ENCODE measurements at regions not wholly inside any gene's neighbourhood (a gene's known extent, or its start where the extent isn't known, plus 50 kb on each side); places are given as distances from the start of the nearest gene placed in this dataset.
"Not testable (repeated sequence)": the region's sequence is repeated elsewhere in the genome, so short reads cannot be mapped to it uniquely, and the experiment has no call there.

DNA sequence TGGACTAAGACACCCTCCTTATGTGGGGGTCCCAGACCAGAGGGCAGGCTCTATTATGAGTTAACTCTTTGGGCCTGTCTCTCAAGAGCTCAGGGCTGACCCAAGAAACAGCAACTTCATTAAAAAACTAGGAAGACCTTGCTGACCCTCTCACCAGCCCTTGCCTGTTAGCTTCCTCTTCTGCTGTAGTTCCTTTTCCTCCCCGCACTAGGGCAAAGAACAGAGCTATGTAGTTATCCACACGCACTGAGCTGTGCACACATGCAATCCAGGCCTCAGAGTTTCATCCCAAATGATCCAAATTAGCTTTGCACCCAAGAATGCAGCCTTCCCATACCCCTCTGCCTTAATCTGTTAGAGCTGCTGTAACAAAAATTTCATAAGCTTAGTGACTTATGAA, 539.6 kb upstream of the CADM1 start:
- DNase-seq (ENCODE audit: low spot score): no peak

DNA sequence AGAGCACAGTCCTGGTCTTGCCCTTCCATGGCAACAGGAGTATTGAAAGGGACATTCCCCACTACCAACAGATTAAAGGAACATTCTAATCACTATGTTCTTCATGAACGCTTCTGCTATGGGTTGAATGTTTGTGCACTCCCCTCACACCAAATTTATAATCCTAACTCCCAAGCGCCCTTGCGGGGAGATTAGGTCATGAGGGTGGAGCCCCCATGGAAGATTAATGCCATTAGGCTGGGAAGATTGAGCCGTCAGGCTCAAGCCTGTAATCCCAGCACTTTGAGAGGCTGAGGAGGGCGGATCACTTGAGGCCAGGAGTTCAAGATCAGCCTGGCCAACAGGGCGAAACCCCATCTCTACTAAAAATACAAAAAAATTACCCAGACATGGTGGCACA, 538.8 kb upstream of the CADM1 start:
- not testable (repeated sequence) for DNase-seq (ENCODE audit: low spot score)

DNA sequence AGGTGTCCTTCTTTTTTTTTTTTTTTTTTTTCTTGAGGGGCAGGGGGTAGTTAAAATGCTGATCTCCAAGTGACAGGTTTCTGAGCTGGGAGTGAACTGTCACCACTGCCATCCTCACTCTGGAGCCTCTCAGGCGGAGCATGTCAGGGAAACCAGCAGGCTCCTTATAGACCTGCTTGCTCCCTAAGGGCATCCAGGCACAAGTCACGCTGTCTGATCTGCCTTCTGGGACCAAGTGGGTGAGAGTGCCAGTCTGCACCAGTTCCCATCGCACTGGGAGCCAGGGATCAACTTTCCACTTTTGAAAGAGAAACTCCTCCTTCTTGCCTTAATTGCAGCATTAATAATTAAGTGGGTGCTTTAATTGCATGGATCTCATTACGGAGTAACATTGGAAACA, 537.9 kb upstream of the CADM1 start:
- no peak for DNase-seq (ENCODE audit: low spot score)

DNA sequence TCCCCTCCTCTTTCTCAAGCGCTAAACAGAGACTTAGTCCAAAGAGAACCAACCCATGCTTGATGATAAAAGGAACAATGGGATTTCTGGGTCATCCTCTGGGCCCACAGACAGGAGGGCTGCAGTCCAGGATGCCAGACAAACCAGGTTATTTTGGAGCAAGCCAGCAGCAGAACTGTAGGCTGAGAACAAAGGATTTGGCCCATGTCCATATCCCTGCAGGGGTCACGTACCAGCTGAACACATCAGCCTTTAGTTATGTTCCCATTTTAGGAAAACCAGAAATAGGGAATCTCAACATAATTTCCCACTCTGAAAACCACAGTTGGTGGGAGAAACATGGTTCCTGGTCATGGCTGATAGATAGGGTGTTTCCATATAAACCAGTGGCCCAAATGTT, 533.6 kb upstream of the CADM1 start:
- no peak for DNase-seq (ENCODE audit: low spot score)

DNA sequence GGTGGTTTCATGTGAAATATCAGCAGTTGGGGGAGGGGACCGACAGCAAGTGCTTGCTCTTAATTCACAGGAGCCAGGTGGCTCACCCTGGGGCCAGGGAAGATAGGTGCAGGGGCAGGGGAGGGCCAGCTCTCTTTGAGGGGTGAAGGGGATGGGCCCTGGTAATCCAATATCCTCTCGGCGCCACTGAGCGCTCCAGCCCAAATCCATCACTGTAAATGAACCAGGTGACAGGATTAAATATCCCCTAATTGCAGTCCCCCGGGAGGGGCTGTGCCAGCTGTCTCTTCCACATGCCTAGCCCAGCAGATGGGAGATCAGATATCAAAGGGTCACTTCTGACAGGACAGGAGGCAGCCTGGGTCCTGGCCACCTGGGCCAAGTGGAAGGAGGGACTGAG, 531.8 kb upstream of the CADM1 start:
- no peak for DNase-seq (ENCODE audit: low spot score)

DNA sequence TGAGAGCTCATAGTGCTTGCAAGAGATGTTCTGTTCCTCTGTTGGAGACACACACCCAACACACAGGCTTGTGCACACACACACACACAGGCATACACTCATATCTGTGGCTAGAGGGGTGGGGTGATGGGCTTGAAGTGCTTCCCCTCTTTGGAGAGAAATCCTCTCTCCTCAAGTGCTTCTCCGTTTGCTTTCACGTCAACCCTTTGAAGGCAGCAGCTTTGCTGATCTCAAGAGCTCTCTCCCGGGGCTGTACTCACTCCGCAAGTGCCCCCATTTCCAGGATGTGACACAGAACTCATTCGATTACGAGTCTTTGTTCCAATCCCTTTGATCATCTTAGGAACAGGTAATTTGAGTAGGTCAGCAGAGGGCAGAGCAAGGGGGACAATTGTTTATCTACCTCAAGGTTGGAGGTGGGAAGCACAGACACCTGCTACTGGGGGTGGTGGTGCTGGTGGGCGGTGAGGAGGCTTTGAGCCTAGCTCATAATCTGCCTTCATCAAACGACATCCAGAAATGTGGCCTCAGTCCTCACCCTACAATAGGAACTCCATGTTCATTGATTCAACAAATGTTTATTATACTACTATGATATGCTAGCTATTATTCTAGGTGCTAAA, 529.8 kb upstream of the CADM1 start:
- no peak for DNase-seq (ENCODE audit: low spot score)

DNA sequence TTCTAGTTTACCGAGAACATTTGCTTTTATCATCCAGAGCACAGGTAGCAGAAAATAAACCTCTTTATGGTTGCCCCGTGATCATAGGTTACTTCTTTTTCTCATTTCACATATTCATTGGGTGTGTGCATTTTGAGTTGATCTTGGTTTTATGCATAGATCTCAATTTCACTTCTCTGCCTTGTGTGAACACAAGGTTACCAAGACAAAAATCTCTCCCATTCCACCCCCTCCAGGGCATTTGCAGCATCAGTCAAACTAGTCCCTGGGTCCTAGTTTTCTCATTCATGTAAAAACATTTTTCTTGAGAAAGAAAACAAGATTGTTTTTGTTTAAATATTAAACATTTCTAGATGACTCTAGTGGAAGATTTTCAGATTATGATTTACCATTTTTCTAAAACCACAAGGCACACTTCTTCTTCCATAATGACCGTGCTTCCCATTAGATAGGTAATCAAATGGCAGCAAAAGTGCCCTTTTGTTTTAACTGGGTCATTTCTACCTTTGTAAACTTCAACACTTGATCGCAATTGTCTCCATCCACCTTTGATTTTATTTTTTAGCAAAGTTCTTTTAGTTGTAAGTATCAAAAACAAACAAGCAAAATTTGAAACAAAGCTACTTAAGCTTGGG, 526.6 kb upstream of the CADM1 start:
- no peak for DNase-seq (ENCODE audit: low spot score)

DNA sequence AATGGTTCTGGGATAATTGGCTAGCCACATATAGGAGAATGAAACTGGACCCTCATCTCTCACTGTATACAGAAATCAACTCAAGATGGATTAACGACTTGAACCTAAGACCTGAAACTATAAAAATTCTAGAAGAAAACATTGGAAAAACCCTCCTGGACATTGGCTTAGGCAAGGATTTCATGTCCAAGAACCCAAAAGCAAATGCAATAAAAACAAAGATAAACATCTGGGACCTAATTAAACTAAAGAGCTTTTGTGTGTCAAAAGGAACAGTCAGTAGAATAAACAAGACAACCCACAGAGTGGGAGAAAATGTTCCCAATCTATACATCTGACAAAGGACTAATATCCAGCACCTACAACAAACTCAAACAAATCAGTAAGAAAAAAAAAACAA, 524.3 kb upstream of the CADM1 start:
- DNase-seq (ENCODE audit: low spot score): not testable (repeated sequence)

DNA sequence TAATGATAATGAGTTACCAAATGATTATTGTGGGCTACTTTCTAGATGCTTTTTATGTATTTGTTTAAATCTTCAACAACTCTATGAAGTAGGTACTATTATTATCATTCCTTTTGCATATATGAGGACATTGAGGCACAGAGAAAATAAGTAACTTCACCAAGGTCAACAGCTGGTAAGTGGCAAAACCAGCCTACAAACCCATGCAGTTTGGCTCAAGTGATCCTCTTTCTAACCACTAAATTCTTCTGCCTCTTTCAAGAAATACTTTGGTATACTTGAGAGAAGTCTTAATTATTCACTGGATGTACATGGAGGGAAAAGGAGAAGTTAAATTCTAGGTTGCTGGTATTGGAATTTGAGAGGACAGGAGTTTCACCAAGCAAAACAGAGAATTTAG, 495.2 kb upstream of the CADM1 start:
- DNase-seq (ENCODE audit: low spot score): no peak

DNA sequence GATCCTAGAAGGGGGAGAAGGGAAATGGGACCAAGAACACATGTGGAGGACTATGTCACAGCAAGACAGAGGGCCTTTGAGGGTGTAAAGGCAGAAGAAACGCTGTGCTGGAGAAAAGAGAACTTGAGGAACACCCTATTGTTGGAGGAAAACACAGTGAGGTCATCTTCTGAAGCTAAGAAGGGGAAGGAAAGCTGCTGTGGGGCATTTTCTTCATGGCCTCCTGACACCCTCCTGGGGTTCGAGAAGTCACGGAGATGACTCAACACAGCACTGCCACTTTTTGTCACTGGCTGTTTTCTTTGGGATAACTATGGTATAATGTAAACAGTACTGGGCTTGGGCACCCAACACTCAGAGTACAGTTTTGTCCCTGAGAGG, 492.6 kb upstream of the CADM1 start:
- DNase-seq (ENCODE audit: low spot score): no peak

DNA sequence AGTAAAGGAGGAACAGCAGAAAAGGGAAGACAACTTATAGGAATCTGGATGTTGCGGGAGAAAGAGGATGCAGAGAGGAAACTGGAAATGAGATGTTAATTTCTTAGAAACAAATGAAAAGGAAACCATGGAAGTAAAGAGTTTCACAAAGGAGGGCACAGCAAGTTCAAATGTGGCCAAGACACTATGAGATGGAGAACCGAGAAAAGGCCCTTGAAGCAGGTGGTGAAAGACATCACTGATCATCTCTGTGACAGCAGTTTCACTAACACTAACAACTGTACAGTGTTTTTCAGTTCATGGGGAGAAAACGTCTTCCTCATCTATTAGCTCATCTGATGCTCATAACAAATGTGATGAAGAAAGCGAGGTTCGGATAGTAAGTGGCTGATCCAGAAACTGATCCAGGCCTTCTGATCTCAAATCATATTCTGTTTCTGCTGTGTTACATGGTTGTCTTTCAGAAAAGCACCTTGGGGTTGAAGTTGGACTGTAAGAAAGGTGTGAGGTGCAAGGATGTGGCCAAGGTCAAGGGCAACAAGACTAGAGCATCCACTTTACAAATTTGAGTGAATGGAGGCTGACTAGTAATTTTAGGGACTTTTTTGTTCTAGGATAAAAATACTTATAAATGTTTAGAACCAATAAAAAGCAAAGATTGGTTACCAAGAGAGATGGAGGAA, 492.1 kb upstream of the CADM1 start:
- DNase-seq (ENCODE audit: low spot score): no peak

DNA sequence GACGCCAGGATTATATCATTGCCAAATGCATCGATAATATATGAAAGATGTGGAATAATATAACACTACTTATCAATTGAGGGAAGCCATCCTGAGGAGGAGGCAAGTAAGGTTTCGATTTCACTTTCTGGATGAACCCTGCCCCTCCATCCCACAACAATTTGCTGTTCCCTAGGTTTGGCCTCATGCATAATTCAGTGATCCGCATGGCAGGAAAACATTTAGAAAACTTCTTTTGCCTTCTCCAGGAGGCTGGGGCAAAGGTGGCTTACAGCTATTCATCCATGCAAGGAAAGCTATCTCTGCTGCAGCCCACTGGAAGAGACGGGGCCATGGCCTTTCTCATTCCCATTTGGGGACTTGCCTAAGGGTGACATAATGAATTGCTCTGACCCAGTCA, 489.4 kb upstream of the CADM1 start:
- no peak for DNase-seq (ENCODE audit: low spot score)

DNA sequence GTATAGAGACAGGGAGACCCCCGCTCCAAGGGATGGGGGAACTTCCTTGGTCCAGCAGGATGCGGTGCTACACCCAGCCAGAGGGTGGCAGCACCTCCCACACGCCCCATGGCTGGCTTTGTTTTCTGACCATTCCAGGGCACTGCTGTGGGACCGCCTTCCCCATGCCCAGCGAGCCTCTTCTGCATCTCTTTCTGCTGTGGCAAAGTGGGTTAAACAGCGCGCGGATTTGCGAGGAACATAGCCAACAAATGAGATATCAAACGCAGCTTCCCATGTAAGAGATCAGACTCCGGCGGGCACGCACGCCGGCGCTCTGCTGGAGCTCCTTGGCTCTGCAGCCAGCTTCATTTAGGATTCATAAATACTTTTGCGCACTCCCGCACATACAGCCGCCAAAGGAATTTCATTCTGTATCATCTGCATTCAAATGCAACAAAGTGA, 485.8 kb upstream of the CADM1 start:
- DNase-seq (ENCODE audit: low spot score): no peak

DNA sequence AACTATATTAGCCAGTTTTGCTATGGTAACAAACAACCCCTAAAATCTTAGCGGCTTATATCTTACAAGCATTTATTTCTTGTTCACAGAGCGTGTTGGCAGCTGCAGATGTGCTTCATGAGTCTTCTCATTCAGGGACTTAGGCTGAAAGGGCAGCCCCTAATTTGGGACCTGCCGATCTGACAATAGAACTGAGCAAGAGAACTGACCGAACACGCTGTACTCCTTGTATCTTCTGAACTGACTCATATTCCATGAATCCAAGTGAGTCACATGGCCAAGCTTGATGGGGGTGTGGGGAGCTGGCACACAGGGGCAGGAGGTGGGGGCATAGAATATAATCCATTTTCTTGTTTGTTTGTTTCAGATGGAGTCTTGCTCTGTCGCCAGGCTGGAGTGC, 481.7 kb upstream of the CADM1 start:
- no peak for DNase-seq (ENCODE audit: low spot score)

DNA sequence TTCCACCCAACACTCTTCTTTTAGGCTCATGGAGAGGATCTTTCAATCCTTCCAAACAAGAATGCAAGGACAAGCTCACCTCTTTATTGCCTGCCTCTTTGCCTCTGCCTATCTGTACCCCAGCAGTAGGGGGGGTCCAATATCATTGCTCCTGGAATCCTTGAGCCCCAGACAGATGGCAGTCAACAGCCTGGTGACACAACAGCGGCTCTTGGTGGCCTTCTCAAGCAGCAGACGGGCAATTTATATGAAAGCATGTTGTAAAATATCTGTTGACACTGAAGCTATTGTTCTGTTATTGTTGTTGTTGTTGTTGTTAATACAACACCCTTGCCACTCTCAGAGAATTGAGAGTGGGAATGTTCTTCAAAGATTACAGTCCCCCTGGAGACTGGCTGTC, 480.0 kb upstream of the CADM1 start:
- DNase-seq (ENCODE audit: low spot score): no peak

DNA sequence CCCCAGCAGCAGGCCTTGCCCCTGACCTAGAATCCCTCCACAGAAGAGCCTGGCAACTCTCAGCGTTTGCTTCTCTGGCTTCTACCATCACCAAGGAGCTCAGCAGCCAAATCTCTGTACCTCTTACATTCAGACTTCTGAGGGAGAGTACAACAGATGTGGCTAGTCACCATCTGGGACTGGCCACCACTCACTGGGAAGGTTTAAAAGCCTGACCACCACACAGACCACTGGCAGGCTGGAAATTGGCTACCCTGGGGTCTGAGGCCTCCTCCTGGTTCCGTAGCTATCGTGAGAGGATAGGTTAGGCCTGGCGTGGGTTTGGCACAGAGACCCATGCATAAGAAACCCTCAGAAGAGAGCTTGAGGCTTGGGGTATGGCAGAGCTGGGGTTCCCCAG, 478.5 kb upstream of the CADM1 start:
- no peak for DNase-seq (ENCODE audit: low spot score)

DNA sequence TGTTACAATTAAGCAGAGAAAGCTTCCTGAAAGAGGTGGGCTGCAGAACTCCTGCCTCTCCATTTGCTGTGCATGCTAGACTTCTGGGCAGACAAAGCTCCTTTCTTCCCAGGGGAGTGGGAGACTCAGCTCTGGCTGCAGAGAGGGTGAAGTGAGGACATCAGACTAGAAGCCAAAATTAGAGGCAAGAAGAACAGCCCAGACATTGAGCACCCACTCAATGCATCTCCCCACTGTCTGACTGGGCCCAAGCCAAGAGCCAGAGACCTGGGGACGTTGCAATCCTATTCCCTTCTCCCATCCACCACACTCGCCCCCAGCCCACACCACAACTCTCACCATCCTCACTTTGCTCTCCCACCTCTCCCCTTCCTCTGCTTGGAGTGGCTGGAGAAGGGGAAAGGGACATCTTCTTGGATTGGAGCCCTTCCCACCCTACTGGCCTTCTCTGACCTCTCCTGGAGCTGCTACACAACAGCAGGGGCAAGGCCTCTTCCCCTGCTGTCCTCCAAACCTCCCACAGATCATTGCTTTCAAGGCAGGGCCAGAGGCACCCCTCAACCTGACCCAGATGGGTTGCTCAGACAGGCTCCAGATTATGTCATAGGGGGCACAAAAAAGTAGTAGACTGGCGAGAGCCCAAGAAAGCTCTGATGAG, 477.7 kb upstream of the CADM1 start:
- DNase-seq (ENCODE audit: low spot score): no peak

DNA sequence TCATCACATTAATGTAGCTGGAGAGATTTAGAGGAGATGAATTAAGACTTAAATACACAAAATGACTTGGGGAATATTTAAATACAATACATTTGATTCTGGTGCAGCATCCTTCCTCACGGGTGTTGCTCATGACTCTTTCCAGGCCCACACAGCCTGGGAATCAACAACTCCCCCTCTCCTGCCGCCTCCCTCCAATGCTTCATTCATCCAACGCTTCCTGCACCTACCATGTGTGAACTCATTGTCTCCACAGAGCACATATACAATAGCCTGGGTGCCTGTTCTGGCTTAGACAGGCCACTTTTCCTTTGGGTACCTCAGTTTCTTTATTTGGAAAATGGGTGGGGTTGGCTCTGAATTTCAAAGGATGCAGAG, 476.9 kb upstream of the CADM1 start:
- DNase-seq (ENCODE audit: low spot score): no peak

DNA sequence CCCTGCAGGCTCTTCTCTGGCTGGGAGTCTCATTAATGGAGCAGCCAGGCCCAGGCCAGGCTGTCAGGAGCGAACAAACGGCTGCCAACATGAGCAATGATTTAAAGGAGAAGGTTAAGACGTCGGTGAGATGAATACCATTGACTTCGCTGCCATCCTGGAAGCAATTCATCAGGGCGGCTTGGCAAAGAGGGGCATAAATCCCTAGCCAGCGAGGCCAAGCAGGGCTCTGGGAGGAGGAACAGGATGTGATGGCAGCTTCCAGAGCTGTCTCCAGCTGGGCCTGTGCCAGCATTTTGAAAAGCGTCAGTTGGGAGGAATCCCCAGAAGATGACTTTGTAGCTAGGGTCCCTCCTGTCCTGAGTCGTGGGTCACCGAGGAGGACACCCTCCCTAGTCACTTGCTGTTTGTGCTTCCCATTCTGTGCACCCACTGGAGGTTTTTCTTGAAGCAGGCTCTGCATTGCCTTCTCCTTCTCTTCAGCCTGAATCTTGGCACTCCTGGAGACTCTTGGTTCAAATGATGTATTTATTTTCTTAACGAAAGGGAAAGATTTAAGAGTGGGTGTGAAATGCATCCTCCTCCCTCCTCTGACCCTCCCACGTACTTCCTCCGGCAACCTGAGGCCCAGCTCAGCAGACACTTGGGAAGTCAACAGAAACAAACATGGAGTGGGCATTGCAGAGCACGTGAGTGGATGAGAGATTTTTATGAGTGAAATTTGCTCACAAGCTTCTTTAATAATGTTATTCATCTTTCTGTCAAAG, 476.3 kb upstream of the CADM1 start:
- DNase-seq (ENCODE audit: low spot score): no peak

DNA sequence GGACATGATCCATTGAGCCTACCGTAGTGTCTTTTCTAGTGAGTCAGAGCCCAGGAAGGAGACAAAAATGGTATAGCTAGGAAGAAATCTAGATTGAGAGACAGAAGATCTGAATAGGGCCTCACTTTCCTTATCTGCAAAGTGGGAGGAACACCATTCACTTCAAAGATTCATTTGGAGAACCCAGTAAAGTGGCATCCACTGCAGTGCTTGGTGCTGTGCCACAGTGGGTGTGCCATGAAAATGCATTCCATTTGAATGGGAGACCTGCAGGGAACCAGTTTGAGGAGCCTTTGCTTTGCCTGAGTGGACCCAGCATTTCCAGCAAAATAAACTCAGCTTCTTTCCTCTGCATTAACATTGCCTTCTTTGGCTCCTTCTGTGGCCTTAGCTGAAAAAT, 470.5 kb upstream of the CADM1 start:
- DNase-seq (ENCODE audit: low spot score): no peak

DNA sequence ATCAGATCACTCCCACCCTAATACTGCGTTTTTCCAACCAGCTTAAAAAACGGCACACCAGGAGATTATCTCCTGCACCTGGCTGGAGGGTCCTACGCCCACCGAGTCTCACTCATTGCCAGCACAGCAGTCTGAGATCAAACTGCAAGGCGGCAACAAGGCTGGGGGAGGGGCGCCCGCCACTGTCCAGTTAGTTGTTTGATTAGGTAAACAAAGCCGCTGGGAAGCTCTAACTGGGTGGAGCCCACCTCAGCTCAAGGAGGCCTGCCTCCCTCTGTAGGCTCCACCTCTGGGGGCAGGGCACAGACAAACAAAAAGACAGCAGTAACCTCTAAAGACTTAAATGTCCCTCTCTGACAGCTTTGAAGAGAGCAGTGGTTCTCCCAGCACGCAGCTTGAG, 463.0 kb upstream of the CADM1 start:
- DNase-seq (ENCODE audit: low spot score): not testable (repeated sequence)

DNA sequence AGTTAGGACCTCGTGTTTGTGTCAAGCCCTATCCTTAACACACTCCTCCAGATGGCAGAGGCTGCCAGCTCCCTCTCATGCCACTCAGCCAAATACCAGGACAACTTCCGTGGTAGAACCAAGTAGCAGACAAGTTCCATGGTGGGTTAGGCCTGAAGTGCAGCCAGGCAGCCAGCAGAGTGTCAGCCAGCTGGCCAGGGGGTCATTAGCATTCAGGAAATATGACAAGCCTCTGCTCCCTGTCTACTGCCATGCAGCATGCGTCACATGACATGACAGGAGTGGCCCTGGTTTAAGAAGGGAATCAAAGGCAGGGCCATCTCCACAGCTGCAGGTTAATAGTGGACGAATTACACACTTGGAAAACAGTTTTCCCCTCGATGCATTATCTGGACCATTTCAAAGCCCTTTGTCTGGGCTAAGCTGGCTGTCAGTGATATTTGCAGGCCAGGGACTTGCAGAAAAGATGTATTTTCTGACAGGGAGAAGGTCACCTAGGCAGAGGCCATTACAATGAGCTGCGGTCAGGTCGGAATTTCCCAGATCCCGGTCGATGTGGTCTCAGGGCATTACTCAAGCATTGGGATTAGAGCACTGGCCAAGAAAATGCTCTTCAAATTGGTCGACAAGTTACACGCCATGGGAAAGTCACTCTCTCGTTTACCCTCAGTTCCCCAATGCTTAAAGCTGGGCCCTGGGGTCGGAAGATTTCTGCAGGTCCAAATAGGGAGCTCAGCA, 461.7 kb upstream of the CADM1 start:
- DNase-seq (ENCODE audit: low spot score): no peak

Measured in kidney capillary endothelial cell (primary cell).